Loucy (cell line): ENCODE measurements at regions not wholly inside any gene's neighbourhood (a gene's known extent, or its start where the extent isn't known, plus 50 kb on each side); places are given as distances from the start of the nearest gene placed in this dataset.

Experiments
- CTCF ChIP-seq: fragments of 200-600 bp; sonication (generic); conservative IDR thresholded peaks from 2 replicates; pipeline ENCODE4 v1.5.1; 2014; ENCODE audit warnings: mild to moderate bottlenecking, antibody characterized with exemption, low read length
- EZH2phosphoT487 ChIP-seq: fragments of 200-600 bp; IDR thresholded peaks from 2 replicates; pipeline ENCODE4 v1.6.1; 2018; ENCODE audit warnings: antibody characterized with exemption, mild to moderate bottlenecking, moderate library complexity, borderline replicate concordance

GRCh38 chr6:132224943-132225342 is 176.3 kb downstream of the MOXD1 start:
- TF ChIP-seq CTCF = no peak
- TF ChIP-seq EZH2phosphoT487 = no peak
